SU-DHL-6 (cell line): ENCODE measurements at regions not wholly inside any gene's neighbourhood (a gene's known extent, or its start where the extent isn't known, plus 50 kb on each side); places are given as distances from the start of the nearest gene placed in this dataset.

Source experiments
- EZH2phosphoT487 ChIP-seq: fragments of 200-600 bp; sonication (generic), shearing (Covaris generic); conservative IDR thresholded peaks from 2 replicates; pipeline ENCODE4 v1.6.1; 2018; ENCODE audit warnings: mild to moderate bottlenecking, antibody characterized with exemption, low read length, moderate library complexity, mixed read lengths
- TF ChIP-seq, protein P1 (sequence below): fragments of 200-600 bp; sonication (generic); IDR thresholded peaks from one replicate; pipeline ENCODE4 v1.5.1; 2017; ENCODE audit warnings: antibody characterized with exemption, mild to moderate bottlenecking, low read length, moderate library complexity; ENCODE audit not compliant: insufficient read depth, poor library complexity, severe bottlenecking

DNA sequence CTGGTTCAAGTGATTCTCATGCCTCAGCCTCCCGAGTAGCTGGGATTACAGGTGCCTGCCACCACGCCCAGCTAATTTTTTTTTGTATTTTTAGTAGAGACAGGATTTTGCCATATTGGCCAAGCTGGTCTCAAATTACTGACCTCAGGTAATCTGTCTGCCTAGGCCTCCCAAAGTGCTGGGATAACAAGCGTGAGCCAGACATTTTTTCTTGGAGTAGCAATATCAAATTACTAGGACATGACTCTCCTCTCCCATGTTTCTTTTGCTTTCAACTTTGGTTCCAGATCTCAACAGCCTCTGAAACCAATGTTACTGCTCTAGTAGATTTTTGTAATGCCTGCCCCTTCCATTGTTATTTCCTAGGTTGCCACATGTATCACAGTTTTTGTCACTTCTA is 462.0 kb downstream of the GBE1 start:
- TF ChIP-seq, protein P1, sequence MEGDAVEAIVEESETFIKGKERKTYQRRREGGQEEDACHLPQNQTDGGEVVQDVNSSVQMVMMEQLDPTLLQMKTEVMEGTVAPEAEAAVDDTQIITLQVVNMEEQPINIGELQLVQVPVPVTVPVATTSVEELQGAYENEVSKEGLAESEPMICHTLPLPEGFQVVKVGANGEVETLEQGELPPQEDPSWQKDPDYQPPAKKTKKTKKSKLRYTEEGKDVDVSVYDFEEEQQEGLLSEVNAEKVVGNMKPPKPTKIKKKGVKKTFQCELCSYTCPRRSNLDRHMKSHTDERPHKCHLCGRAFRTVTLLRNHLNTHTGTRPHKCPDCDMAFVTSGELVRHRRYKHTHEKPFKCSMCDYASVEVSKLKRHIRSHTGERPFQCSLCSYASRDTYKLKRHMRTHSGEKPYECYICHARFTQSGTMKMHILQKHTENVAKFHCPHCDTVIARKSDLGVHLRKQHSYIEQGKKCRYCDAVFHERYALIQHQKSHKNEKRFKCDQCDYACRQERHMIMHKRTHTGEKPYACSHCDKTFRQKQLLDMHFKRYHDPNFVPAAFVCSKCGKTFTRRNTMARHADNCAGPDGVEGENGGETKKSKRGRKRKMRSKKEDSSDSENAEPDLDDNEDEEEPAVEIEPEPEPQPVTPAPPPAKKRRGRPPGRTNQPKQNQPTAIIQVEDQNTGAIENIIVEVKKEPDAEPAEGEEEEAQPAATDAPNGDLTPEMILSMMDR = no peak
- TF ChIP-seq EZH2phosphoT487 = no peak
